Breast epithelium (tissue), 3 donors: ENCODE measurements at regions not wholly inside any gene's neighbourhood (a gene's known extent, or its start where the extent isn't known, plus 50 kb on each side); places are given as distances from the start of the nearest gene placed in this dataset.

Experiments
- POLR2A ChIP-seq: fragments of 450-650 bp; IDR thresholded peaks from one replicate; pipeline ENCODE4 v1.6.1; 2016; ENCODE audit warnings: antibody characterized with exemption, mild to moderate bottlenecking, moderate library complexity
- POLR2AphosphoS5 ChIP-seq, 3 donors: sonication (generic); formaldehyde crosslinking; IDR thresholded peaks; one replicate each; pipeline ENCODE4 v1.6.1; 2017; ENCODE audit warnings: antibody characterized with exemption in 3 of 3
- TF ChIP-seq, protein P1 (sequence below), 3 donors: fragments of 450-650 bp; IDR thresholded peaks; one replicate each; pipeline ENCODE4 v1.5.1; 2016 to 2017; ENCODE audit warnings: antibody characterized with exemption in 3 of 3, mild to moderate bottlenecking in 3 of 3, moderate library complexity in 3 of 3

DNA sequence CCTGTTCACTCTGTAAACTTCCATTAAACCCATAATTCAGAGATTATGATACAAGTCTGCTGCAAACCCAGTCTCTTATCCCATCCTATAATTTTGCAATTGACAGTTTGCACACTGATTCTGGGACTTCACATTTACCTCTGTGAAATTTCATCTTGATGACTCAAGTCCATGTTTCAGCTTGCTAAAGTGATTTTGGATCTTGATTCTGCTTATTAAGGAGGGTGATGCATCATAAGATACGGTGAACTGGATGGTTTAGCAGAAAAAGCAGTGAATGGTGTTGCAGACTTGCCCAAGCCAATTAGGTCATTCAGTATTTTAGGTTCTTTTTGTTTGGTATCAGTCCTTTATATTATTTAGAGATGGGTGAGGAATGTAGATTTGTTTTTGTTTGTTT lies 125.5 kb upstream of the PODXL start:
- TF ChIP-seq, protein P1, sequence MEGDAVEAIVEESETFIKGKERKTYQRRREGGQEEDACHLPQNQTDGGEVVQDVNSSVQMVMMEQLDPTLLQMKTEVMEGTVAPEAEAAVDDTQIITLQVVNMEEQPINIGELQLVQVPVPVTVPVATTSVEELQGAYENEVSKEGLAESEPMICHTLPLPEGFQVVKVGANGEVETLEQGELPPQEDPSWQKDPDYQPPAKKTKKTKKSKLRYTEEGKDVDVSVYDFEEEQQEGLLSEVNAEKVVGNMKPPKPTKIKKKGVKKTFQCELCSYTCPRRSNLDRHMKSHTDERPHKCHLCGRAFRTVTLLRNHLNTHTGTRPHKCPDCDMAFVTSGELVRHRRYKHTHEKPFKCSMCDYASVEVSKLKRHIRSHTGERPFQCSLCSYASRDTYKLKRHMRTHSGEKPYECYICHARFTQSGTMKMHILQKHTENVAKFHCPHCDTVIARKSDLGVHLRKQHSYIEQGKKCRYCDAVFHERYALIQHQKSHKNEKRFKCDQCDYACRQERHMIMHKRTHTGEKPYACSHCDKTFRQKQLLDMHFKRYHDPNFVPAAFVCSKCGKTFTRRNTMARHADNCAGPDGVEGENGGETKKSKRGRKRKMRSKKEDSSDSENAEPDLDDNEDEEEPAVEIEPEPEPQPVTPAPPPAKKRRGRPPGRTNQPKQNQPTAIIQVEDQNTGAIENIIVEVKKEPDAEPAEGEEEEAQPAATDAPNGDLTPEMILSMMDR (IDR thresholded peaks at IDR 0.05): no peak
- TF ChIP-seq POLR2AphosphoS5 (IDR thresholded peaks at IDR 0.05) (no peak), POLR2A (no peak)
